VCaP (cell line): ENCODE measurements at regions not wholly inside any gene's neighbourhood (a gene's known extent, or its start where the extent isn't known, plus 50 kb on each side); places are given as distances from the start of the nearest gene placed in this dataset.

ENCODE experiments used
- H3K27ac ChIP-seq: fragments of 450-650 bp; 2 replicates; pipeline ENCODE4 v1.5.1; 2017
- CTCF ChIP-seq: fragments of 450-650 bp; conservative IDR thresholded peaks from 2 replicates; pipeline ENCODE4 v1.5.1; 2017; ENCODE audit warnings: mild to moderate bottlenecking, moderate library complexity

- no peak overlapping the region for H3K27ac ChIP-seq
- TF ChIP-seq CTCF: no peak
Observed at GRCh38 chr7:11931307-11931706, 99.3 kb upstream of the THSD7A start.

DNA sequence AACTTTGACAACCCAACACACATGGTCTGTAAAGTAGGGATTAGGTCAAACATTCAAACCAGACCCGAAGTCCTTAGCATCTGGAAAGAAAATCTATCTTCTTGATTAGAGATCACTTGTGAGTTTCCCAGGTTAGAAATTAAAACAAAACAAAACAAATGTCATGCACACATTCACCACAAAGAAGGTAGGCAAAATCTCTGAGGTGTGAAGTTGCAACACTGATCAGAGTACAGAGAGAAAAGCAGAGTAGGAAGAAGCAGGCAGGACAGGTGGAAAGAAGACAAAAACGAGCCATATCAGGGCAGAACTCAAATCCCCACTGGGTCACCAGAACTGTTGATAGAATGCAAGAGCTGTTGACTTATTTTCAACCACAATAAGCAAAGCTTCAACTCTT, 102.8 kb upstream of the THSD7A start:
- H3K27ac ChIP-seq: no peak overlapping the region
- TF ChIP-seq CTCF: no peak

- TF ChIP-seq CTCF: no peak
- no peak overlapping the region for H3K27ac ChIP-seq
Observed at GRCh38 chr7:11935905-11936304, 103.9 kb upstream of the THSD7A start.

- H3K27ac ChIP-seq: no peak overlapping the region
- no peak for TF ChIP-seq CTCF
Observed at GRCh38 chr7:11946794-11947193, 114.8 kb upstream of the THSD7A start.

DNA sequence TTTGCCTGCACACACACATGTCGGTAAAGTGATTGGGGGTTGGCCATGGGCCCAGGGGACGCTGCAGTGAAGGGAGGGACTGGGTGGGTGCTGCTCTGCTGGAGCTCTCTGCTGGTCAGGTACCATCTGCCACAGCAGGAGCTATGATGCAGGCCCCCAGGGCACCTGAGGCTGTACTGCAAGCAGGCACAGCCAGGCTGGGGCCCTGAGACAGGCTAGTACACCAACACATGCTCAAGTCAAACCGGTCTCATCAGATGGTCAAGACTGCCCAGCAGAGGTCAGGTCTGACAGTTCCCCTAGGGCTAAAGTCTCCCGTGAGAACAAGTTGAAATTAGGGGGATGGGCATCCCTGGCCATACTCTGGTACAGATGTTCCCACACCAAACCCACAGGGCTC, 118.3 kb upstream of the THSD7A start:
- no peak for TF ChIP-seq CTCF
- no peak overlapping the region for H3K27ac ChIP-seq

DNA sequence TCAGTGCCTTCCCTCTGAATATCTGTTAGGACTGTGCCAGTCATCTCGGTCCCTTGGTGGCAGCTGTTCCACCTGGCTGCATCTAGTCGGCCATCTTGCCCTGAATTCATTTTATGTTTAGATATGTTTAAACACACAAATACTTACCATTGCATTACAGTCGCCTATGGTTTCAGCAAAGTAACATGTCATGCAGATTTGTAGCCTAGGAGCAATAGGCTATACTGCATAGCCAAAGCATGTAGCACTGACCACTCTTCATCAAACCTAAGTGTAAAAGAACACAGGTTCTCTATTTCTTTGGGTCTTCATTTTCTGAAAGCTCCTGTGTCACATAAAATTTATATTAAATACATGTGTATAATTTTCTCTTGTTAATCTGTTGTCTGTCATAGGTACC, 118.9 kb upstream of the THSD7A start:
- H3K27ac ChIP-seq: no peak overlapping the region; the same call in 1 of the 2 replicates
- TF ChIP-seq CTCF: no peak

GRCh38 chr7:11951909-11952308, 119.9 kb upstream of the THSD7A start:
- no peak overlapping the region for H3K27ac ChIP-seq
- TF ChIP-seq CTCF: no peak

DNA sequence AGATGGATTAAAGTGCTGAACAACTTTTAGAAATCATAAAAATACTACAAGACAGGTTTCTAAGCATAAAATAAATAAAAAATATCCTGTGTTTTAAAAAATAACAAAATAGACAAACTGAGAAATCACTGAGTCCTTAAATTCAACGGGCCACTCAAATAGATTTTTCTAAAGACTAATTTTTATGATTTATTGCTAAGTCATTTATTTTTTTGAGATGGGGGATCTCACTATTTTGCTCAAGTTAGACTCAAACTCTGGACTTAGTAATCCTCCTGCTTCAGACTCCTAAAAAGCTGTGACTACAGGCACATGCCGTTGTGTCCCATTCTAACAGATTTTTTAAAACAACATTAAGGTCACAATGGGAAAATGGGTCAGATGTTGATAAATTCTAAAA, 121.0 kb upstream of the THSD7A start:
- no peak overlapping the region for H3K27ac ChIP-seq
- TF ChIP-seq CTCF: no peak
